MM.1S (cell line): ENCODE measurements at regions not wholly inside any gene's neighbourhood (a gene's known extent, or its start where the extent isn't known, plus 50 kb on each side); places are given as distances from the start of the nearest gene placed in this dataset.
"Not testable (repeated sequence)": the region's sequence is repeated elsewhere in the genome, so short reads cannot be mapped to it uniquely, and the experiment has no call there.

Experiments used
- DNase-seq: peaks from one replicate; pipeline ENCODE4 v3.0.0-alpha.2; 2015
- H2AFZ ChIP-seq: fragments of 300-600 bp; sonication (generic); 2 replicates; pipeline ENCODE4 v1.6.0; 2016; ENCODE audit warnings: antibody characterized with exemption, low read length
- H3F3A ChIP-seq: fragments of 300-600 bp; sonication (generic); 2 replicates; pipeline ENCODE4 v1.6.1; 2016; ENCODE audit warnings: mild to moderate bottlenecking, antibody characterized with exemption, low read length, moderate library complexity, mixed read lengths; ENCODE audit not compliant: insufficient read depth
- H3K27ac ChIP-seq: fragments of 300-600 bp; sonication (generic); 2 replicates; pipeline ENCODE4 v1.5.1; 2016; ENCODE audit warnings: mild to moderate bottlenecking, low read length
- H3K27me3 ChIP-seq: fragments of 300-600 bp; sonication (generic); replicated peaks from 2 replicates; pipeline ENCODE4 v1.6.0; 2016; ENCODE audit warnings: low read length; ENCODE audit not compliant: insufficient read depth
- H3K36me3 ChIP-seq: fragments of 300-600 bp; sonication (generic); replicated peaks from 2 replicates; pipeline ENCODE4 v1.6.1; 2016; ENCODE audit warnings: mild to moderate bottlenecking, low read length, mixed read lengths; ENCODE audit not compliant: insufficient read depth
- H3K4me1 ChIP-seq: fragments of 300-600 bp; sonication (generic); 2 replicates; pipeline ENCODE4 v1.6.1; 2016; ENCODE audit warnings: low read length, mixed read lengths
- H3K4me2 ChIP-seq: fragments of 300-600 bp; sonication (generic); 2 replicates; pipeline ENCODE4 v1.6.0; 2016; ENCODE audit warnings: low read depth, low read length
- H3K4me3 ChIP-seq: fragments of 300-600 bp; sonication (generic); 2 replicates; pipeline ENCODE4 v1.5.1; 2016; ENCODE audit warnings: low read length, mixed read lengths
- H3K79me2 ChIP-seq: fragments of 300-600 bp; sonication (generic); 2 replicates; pipeline ENCODE4 v1.6.1; 2016; ENCODE audit warnings: mixed run types, low read length, mixed read lengths
- H3K9ac ChIP-seq: fragments of 300-600 bp; sonication (generic); 2 replicates; pipeline ENCODE4 v1.6.1; 2016; ENCODE audit warnings: low read length, mixed read lengths
- H3K9me2 ChIP-seq: fragments of 300-600 bp; sonication (generic); replicated peaks from 2 replicates; pipeline ENCODE4 v1.6.1; 2016; ENCODE audit warnings: mild to moderate bottlenecking, low read length, mixed read lengths; ENCODE audit not compliant: insufficient read depth
- H3K9me3 ChIP-seq: fragments of 300-600 bp; sonication (generic); replicated peaks from 2 replicates; pipeline ENCODE4 v1.6.1; 2016; ENCODE audit warnings: mild to moderate bottlenecking, low read length, mixed read lengths; ENCODE audit not compliant: insufficient read depth
- H4K20me1 ChIP-seq: fragments of 300-600 bp; sonication (generic); 2 replicates; pipeline ENCODE4 v1.6.1; 2016; ENCODE audit warnings: mild to moderate bottlenecking, low read length, moderate library complexity, mixed read lengths; ENCODE audit not compliant: insufficient read depth
- EZH2 ChIP-seq: fragments of 300-600 bp; sonication (generic); optimal IDR thresholded peaks from 2 replicates; pipeline ENCODE3; 2017; ENCODE audit warnings: low read depth, mild to moderate bottlenecking, antibody characterized with exemption, low read length, mixed read lengths
- EZH2phosphoT487 ChIP-seq: fragments of 300-600 bp; sonication (generic); IDR thresholded peaks from 2 replicates; pipeline ENCODE4 v1.6.1; 2018; ENCODE audit warnings: antibody characterized with exemption, low read length
- TF ChIP-seq, protein P1 (sequence below): fragments of 300-600 bp; sonication (generic); IDR thresholded peaks from 2 replicates; pipeline ENCODE4 v1.5.1; 2016; ENCODE audit warnings: antibody characterized with exemption, low read length, mixed read lengths

DNA sequence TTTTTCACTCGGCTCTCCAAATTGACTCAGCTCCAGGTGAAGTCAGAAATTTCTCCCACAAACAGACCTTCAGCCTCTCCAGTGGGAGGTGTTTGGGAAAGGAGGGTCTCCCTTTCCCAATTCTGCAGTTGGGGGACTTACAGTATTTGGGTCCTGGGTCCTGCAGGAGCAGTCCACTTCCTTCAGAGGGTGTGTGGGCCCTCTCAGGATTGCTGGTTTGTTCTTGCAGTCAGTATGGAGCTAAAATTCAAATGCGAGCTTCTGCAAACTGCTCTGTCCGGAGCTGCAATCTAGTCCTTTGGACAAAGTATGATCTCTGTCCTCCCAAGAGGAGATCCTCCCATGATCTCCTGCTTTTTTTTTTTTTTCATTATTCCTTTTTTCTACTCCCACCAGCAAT is 87.9 kb upstream of the MSTN start:
- no peaks in the 10 kb centered on the region for H3K9me3 ChIP-seq
- H3K27ac ChIP-seq, result no peak overlapping the region
- DNase-seq, result no peak

GRCh38 chr2:190149908-190150307 is 87.4 kb upstream of the MSTN start:
- no peaks in the 10 kb centered on the region for H3F3A ChIP-seq
- H4K20me1 ChIP-seq, result no peaks in the 10 kb centered on the region
- no peaks in the 10 kb centered on the region for H3K36me3 ChIP-seq
- no peak overlapping the region for H3K4me2 ChIP-seq
- no peak for DNase-seq
- no peak overlapping the region for H2AFZ ChIP-seq
- H3K27me3 ChIP-seq, result no peaks in the 10 kb centered on the region
- no peak overlapping the region for H3K9ac ChIP-seq
- TF ChIP-seq EZH2phosphoT487 (no peak), EZH2 (no peak)
- TF ChIP-seq, protein P1, sequence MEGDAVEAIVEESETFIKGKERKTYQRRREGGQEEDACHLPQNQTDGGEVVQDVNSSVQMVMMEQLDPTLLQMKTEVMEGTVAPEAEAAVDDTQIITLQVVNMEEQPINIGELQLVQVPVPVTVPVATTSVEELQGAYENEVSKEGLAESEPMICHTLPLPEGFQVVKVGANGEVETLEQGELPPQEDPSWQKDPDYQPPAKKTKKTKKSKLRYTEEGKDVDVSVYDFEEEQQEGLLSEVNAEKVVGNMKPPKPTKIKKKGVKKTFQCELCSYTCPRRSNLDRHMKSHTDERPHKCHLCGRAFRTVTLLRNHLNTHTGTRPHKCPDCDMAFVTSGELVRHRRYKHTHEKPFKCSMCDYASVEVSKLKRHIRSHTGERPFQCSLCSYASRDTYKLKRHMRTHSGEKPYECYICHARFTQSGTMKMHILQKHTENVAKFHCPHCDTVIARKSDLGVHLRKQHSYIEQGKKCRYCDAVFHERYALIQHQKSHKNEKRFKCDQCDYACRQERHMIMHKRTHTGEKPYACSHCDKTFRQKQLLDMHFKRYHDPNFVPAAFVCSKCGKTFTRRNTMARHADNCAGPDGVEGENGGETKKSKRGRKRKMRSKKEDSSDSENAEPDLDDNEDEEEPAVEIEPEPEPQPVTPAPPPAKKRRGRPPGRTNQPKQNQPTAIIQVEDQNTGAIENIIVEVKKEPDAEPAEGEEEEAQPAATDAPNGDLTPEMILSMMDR, result no peak
- H3K4me1 ChIP-seq, result no peaks in the 10 kb centered on the region
- H3K79me2 ChIP-seq, result no peaks in the 10 kb centered on the region
- H3K27ac ChIP-seq, result no peak overlapping the region
- H3K9me2 ChIP-seq, result no peaks in the 10 kb centered on the region
- H3K9me3 ChIP-seq, result no peaks in the 10 kb centered on the region
- H3K4me3 ChIP-seq, result no peak overlapping the region

More for the DNA sequence above, 87.9 kb upstream of the MSTN start:
- Histone ChIP-seq H3K9ac (no peak overlapping the region), H4K20me1 (no peaks in the 10 kb centered on the region), H3K9me2 (no peaks in the 10 kb centered on the region), H3K4me1 (no peaks in the 10 kb centered on the region), H3K79me2 (no peaks in the 10 kb centered on the region), H2AFZ (no peak overlapping the region), H3K36me3 (no peaks in the 10 kb centered on the region), H3K4me2 (no peak overlapping the region), H3K27me3 (no peaks in the 10 kb centered on the region), H3F3A (no peaks in the 10 kb centered on the region), H3K4me3 (no peak overlapping the region)
- TF ChIP-seq EZH2phosphoT487, result no peak
- no peak for TF ChIP-seq EZH2
- TF ChIP-seq, protein P1, result no peak

GRCh38 chr2:190149200-190149599 is 86.7 kb upstream of the MSTN start:
- H3K27ac ChIP-seq, result no peak overlapping the region
- no peak overlapping the region for H3K4me2 ChIP-seq
- no peaks in the 10 kb centered on the region for H3K9me3 ChIP-seq
- H3F3A ChIP-seq, result no peaks in the 10 kb centered on the region
- H3K4me1 ChIP-seq, result no peaks in the 10 kb centered on the region
- H2AFZ ChIP-seq, result no peak overlapping the region
- no peaks in the 10 kb centered on the region for H3K36me3 ChIP-seq
- H3K9ac ChIP-seq, result no peak overlapping the region
- no peaks in the 10 kb centered on the region for H3K9me2 ChIP-seq
- TF ChIP-seq, protein P1, result no peak
- TF ChIP-seq EZH2, result no peak
- TF ChIP-seq EZH2phosphoT487, result no peak
- H3K27me3 ChIP-seq, result no peaks in the 10 kb centered on the region
- H3K79me2 ChIP-seq, result no peaks in the 10 kb centered on the region
- no peak overlapping the region for H3K4me3 ChIP-seq
- no peaks in the 10 kb centered on the region for H4K20me1 ChIP-seq
- DNase-seq, result no peak

GRCh38 chr2:190146109-190146508 is 83.6 kb upstream of the MSTN start:
- H2AFZ ChIP-seq, H3F3A ChIP-seq, H3K27ac ChIP-seq, H3K9me2 ChIP-seq, H3K4me3 ChIP-seq, H3K9ac ChIP-seq, H3K4me2 ChIP-seq, H3K36me3 ChIP-seq, H3K79me2 ChIP-seq, H4K20me1 ChIP-seq, DNase-seq, H3K9me3 ChIP-seq, H3K4me1 ChIP-seq, H3K27me3 ChIP-seq: not testable (repeated sequence)

DNA sequence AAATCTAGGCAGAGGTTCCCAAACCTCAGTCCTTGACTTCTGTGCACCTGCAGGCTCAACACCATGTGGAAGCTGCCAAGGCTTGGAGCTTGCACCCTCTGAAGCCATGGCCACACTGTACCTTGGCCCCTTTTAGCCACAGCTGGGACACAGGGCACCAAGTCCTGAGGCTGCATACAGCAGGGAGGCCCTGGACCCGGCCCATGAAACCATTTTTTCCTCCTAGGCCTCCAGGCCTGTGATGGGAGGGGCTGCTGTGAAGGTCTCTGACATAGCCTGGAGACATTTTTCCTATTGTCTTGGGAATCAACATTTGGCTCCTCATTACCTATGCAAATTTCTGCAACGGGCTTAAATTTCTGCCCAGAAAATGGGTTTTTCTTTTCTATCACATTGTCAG is 77.9 kb upstream of the MSTN start:
- H3K79me2 ChIP-seq, H3K9ac ChIP-seq, H3K4me1 ChIP-seq, H3K9me2 ChIP-seq, H3K27me3 ChIP-seq, H3K9me3 ChIP-seq, H3K36me3 ChIP-seq, H3K4me3 ChIP-seq, H3K4me2 ChIP-seq, H3F3A ChIP-seq, H2AFZ ChIP-seq, H4K20me1 ChIP-seq, DNase-seq, H3K27ac ChIP-seq: not testable (repeated sequence)
